ENCODE measurements at regions not wholly inside any gene's neighbourhood (a gene's known extent, or its start where the extent isn't known, plus 50 kb on each side); places are given as distances from the start of the nearest gene placed in this dataset.
"Not testable (repeated sequence)": the region's sequence is repeated elsewhere in the genome, so short reads cannot be mapped to it uniquely, and the experiment has no call there.

DNA sequence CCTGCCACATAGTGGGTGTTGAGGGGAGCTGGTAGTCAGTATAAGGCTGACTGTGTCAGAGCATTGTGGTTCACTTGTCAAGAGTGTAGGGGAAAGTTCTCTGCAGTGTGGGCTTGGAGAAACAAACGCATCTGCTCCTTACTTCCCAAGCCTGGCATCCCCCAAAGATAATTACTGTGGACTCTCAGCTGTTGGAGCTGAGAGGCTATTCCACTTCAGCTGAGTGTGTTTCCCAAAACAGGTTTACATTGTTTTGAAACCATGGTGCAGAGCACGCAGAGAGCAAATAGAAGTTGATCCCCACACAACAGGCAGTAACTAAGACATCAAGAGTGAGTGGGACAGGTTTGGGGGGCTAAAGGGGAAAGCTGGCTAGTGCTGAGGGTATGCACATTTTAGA is 181.0 kb upstream of the EOLA2 start:
- DNase-seq (ENCODE audit: low read depth): peak; percentile 21

DNA sequence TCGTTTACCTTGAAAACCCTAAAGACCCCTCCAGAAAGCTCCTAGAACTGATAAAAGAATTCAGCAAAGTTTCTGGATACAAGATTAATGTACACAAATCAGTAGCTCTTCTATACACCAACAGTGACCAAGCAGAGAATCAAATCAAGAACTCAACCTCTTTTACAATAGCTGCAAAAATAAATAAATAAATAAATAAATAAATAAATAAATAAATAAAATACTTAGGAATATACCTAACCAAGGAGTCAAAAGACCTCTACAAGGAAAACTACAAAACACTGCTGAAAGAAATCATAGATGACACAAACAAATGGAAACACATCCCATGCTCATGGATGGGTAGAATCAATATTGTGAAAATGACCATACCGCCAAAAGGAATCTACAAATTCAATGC is 186.8 kb upstream of the EOLA2 start:
- not testable (repeated sequence) for DNase-seq (ENCODE audit: low read depth)

DNA sequence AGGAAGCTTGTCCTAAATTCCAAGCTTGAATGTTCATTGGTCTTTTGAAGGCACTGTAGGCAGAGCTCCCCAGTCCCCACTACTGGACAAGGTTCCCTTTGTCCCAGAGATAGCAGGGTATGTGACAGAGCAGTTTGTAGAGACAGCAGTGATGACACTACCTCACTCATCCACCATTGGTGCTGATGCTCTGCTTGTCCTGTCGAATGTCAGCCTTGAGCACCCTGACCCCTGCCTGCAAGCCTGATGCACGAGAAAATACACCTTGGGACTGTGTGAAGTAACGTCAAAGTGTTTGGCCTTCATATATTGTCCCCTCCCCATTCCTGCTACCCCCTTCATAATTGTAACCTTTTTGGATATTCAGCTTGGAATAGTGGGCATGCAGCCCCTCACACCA is 188.9 kb upstream of the EOLA2 start:
- DNase-seq (ENCODE audit: low read depth): no peak

DNA sequence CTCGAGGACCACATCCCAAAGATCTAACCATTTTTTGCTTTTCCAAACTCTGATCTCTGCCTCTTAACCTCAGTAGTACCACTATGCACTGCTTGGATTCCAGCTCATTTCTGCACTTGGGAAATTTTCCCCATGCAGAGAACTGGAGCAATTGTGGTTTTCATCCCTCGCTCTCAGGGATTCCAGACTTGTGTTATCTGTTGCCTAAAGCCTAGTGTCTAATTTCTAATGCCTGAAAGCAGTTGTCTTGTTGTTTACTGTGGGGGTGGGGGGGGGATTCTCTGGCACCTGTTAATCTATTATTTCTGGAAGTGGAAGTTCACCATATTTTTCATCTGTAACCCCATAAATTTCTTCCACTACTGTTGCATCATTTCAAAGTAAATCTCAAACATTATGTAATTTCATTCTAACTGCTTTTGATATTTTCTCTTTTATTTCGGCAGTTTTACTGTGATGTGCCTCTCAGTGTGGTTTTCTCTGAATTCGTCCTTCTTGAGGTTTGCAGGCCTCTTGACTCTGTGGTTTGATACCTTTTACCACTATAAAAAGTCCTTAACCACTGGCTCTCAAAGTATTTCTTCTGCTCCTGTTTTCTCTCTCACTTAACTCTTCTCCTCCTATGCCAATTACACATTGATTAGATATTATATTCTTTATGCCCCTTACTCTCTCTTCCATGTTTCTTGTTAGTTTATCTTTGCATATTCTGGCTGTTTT is 205.6 kb upstream of the EOLA2 start:
- peak; percentile 59 for DNase-seq (ENCODE audit: low read depth)

DNA sequence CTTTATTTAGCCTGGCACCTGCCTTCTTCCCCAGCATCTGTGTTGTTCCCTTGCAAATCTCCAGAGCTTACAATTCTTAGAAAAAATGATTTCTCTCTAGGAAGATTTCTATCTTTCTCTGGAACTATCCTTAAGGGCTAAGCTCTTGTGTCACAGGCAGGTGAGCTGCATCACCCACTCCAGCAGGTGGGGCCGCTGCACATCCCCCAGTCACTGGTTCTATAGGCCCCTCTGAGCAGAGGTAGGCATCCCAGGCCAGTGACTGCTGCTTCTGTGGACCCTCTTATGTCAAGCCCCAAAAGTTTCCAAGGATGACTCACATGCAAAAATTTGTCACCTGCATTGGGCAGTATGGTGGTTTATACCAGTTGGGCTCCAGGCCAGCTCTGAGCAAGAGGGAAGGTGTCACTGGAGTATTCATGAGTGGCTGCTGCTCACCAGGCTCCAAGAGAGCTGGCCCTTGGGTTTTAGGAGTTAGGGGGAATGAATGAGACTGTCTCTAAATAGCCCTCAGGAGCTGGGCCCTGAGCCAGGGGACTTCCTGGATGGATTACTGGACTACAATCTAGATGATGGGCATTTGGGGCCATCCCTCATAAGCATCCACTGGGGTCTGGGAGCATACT is 208.1 kb upstream of the EOLA2 start:
- DNase-seq (ENCODE audit: low read depth): no peak

DNA sequence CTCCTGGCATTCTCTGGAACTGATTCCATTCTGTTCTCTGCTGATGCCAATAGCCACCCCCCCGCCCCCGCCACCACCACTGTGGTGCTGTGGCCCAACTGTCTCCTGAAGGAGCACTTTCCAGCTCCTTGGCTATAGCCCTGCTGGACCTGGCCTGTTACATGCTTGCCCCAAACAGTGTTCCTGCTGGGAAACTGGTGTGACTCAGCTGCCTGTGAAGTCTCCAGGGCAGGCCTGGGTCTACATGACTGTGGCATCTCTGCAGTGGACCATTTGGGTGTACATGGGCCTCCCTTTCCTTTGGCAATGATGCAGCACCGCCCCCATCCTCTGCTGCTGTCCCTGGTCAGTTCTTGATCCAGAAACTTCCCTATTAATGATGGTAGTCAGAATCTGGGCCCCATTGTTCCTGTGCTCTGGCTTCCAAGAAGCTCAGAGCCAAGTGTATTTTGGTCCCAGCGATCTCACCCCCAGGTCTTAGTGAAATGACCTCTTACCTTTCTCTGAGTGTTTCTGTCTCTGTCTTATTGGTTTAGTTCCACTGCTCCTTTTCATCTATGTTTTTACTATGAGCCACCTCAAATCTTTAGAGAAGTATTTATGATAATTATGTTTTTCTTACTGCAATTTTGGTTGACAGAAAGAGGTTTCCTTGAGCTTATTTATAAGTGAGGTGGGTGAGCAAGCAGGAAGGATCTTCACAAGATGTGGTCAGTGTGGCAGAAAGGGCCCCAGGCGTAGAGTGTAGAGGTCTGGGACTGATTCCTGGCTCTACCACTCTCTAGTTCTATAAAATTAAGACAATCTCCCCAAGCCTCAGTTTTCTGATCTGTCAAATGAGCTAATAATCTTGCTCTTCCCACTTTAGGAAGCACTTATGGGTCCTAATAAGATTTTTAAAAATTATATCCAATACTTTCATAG is 210.7 kb upstream of the EOLA2 start:
- no peak for DNase-seq (ENCODE audit: low read depth)

DNA sequence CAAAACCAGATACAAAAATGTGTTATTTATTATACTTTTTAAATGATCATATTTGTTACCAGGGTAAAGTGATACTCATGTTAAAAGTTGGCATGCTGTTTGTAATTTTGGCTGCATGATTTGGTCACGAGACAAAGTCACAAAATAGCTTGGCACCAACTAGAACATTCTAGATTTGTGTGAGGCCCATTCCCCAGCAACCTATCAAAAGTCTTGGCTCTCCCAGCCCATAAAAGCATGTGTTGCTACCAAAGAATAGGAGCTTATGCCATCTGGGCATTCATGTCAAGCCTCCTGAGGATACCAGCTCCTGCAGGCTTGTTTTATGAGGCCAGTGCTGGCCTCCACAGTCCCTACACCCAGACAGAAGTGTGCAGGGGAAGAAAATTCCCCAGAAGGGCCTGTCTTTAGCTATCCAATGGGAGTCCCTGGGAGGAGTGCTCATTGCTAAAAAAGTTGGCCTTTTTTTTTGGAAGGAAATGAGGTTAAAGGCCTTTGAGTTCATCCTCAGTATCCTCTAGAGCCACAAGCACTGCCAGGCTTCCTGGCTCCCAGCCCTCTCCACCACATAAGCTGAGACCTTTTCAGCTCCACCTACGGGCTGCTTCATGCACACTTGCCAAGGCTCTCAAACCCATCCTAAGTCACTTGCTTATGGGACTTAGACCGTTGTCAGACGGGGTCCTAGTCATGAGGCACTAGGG is 211.9 kb upstream of the EOLA2 start:
- DNase-seq (ENCODE audit: low read depth): no peak

DNA sequence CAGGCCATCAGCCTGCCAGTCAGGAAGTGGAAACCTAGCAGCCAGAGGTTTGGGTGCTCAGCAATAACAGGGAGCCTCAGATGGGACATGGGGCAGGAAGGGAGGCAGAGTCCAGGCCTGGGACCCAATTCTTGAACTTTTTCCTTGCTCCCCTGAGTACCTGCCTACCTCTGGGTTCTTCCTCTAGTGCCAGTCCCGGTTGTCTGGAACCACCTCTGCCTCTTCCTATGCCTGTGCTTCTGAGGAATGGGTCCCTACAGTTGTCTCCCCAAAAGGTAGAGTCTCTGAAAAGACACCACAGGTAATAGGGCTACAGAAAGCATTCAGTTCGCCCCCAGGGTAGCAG is 212.4 kb upstream of the MAMLD1 start:
- DNase-seq (ENCODE audit: low read depth): no peak

DNA sequence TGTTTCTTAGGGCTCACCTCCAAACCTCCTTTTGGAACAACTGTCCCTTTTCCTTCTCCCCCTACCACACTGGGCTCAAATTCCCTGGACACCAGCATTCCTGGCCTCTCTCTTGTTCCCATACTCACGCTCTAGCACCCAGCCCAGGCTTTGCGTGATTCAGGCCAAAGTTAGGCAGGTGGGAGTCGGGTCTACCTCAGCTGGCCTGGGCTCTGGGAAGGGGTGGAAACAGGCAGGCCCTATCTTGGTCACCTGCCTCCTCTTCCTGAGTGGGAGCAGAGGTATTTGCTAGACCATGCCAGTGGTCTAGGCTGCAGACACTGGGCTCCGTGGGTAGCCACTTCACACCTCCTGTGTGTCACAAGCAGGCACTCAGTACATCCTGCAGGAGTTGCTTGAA is 211.1 kb upstream of the MAMLD1 start:
- DNase-seq (ENCODE audit: low read depth): no peak

DNA sequence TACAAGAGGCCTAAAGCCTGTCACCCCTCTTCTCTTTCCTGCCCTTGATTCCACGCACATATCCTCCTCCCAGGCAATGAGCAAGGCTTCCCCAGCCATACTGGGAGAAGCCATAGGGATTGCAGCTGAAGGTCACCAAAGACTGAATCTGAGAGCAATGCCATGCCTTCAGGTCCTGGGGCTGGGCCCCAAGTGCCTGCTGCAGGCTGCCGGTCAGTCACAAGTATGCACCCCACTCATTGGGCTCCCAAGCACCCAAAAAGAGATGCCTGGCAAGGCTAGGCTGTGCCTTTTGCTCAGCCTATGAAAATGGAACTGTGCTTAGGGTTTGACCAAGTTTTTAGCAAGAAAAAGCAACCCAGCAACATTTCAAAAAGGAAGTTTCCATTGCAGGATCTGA is 210.6 kb upstream of the MAMLD1 start:
- DNase-seq (ENCODE audit: low read depth): no peak

DNA sequence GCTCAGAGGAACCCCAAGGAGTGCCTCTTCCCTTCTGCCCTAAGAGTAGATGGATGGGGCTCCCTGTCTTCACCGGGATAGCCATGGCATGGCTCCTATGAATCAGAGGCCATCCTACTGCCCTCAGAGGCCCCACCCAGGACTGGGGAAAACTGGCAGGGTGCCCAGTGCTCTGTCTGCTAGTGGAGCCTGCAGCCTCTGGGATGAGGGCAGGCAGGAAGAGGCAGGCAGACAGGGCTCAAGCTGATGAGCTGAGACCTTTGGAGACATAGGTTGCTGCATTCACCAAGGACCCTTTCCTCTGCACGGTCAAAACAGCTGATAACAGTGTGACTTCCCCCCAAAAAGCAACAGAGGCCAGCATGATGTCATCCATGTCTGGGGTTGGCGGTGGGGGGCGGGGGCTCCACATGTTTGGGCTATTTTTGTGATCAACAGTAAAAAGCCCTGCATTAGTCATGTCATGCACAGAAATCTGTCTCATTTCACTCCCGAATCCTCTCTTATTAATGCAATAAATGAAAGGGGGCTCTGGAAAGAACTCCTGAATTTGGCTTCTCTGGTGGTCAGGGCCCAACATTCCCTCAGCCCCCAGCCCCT is 207.6 kb upstream of the MAMLD1 start:
- DNase-seq (ENCODE audit: low read depth): peak; percentile 83

DNA sequence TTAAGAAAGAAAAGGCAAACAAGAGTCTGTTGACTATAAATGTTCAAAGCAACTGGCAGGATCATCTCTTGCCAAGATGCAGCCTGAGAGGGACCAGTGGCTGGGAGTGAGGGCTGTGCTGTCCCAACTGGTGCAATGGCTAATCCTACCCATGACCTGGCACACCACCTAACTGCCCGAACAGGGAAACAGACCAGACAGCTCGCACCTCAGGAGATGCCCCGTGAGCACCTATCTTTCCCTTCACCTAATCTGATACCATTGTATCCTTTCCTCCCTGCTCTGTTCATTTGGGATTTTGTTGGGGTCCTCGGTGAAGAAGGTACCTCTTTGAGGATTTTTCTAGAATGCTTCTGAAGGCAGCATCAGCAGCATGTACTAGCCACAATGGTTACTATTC is 206.5 kb upstream of the MAMLD1 start:
- DNase-seq (ENCODE audit: low read depth): no peak

DNA sequence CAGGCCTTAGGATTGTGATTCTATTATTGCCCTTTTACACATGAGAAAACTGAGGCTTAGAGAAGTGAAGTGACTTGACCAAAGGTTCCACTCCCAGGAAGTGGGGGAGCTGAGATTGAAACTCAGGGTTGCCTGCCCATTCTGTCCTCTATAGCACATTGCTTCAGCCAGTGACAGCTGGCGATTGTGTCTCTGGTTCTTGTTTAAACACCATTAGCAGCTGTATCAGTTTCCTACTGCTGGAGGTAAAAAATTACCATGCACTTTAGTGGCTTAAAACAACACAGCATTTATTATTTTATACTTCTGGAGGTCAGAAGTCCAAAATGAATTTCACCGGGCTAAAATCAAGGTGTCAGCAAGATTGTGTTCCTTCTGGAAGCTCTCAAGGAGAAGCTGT is 205.8 kb upstream of the MAMLD1 start:
- DNase-seq (ENCODE audit: low read depth): no peak

DNA sequence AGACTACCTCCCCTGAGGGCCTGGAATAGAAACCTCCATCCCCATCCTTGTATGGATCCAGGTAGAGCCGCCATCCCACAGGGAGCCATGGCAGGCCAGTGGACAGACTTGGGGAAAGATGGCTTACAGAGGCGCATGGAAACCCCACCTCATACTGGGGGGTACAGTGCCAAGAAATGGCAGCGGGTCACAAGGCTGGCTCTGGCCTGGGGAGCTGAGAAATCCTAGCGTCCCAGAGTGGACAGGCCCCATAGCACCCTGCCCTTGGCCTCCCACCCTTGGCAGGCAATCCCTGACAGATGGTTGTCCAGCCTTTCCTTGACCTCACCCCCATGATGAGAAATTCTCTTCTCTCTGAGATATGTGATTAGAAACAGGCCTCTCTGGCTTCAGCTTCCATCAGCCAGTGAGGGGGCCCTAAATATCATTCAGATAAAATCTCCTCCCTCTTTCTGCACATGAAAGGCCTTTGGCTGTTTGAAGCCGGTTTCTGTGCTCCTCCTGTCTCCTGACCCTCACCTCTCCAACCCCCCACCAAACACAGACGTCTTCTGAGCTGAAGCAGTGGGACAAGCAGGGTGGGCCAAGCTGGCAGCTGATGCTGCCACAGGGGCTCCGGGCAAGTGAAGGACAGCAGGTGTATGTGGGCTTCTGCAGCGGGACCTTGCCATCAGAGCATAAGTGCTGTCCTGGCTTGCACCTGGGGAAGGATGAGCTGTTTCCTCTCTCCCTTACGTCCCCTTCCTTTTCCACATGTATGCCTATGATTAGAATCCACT is 204.4 kb upstream of the MAMLD1 start:
- DNase-seq (ENCODE audit: low read depth): no peak

DNA sequence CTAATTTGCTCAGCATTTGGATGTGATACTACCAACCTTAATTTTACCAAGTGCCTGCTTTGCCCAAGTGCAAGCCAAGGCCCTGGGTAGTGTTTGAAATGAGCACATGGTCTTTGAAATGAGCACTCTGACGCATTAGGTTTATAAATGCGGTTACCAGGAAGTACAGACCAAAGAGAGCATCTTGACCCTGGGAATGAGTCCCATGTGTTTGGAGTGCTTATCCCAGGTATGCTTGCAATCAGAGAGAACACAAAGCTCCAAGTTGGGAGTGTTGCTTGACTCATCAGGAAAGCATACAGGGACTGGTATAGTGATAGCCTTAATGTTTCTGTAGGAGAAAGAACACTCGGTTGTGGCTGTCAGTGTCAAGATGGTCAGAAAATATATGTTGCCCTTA is 203.6 kb upstream of the MAMLD1 start:
- no peak for DNase-seq (ENCODE audit: low read depth)

DNA sequence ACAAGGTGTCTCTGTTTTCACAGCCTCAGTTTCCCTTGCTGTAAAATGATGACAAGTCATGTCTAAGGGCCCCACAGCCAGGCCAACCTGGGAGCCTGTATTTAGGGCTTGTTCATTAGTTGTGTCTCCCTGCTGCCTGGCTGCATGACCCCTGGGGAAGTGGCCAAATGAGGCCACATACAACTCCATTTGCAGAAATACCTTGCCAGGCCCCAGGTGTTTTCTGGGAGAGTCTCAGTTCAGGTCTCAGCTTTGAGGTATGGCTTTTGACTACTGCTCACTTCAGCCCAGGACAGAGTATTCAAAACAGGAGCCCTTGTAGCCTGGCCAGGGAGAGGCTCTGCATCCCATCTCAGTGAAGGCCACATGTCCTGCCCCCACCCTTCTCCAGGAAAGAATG is 202.5 kb upstream of the MAMLD1 start:
- no peak for DNase-seq (ENCODE audit: low read depth)

DNA sequence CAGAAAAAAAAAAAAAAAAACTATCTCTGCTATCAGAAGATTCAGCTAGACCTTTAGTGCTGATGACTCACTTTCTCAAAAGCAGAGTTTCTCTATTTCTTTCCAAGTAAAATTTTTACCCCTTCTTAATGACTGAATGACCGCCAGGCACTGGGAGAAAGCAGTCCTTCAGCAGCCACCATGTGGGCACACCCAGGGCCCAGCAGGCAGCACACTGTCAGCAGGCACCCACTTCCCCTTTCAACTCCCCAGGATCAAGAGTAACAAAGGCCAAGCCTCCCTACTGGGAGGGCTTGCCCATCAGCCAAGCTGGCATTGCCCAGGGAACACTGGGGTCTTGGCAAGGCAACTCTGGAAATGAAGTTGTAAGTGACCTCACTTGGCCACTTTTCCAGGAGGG is 201.9 kb upstream of the MAMLD1 start:
- no peak for DNase-seq (ENCODE audit: low read depth)

DNA sequence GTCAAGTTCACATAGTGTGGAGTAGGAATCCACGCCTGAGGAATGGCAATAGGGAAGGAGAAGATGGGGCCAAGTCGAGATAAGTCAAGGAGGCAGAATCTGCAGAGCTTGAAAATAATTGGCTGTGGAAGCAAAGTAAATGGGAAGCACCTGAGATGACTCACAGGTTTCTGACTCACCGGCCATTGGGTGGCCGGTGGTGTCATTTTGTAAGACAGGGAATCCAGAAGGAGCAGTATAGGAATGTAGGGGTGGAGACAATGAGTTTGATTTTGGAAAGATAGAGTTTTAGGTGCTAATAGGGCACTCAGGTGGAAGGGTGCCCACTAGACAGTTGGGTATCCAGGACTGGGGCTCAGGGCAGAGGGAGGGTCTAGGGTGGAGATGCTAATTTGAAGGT is 201.0 kb upstream of the MAMLD1 start:
- no peak for DNase-seq (ENCODE audit: low read depth)

DNA sequence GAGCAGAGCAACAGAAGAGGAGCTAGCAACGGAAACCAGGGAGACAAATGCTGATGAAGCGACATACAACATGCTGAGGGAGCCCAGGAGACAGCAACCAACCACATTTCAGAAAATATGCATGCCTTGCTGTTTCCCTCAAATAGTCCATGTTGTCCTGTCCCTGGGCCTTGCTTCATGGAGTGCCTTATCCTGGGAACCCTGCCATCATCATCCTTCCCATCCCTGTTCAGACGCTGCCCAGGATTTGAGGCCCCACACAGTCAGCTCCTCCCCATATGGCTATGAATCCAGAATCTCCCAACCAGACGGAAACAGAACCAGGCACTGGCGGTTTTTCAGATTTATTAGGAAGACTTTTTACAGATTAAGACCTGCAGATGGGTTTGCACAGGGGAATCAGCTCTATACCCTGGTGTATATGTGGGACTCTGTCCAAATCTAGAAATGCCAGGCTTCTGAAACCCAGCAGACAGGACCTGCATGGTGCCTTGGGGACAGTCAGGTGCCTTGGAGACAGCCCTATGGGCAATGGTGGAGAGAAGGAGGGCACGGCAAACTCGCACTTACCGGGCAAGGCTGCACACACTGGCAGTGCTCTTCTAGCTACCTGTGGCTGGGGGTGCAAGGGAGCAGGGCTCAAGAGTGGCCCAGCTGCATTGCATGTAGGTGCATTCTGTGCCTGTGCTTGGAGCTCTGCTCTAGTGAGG is 199.7 kb upstream of the MAMLD1 start:
- DNase-seq (ENCODE audit: low read depth): no peak

Measured in LHCN-M2 (cell line).